T-helper 22 cell (primary cell): ENCODE measurements at regions not wholly inside any gene's neighbourhood (a gene's known extent, or its start where the extent isn't known, plus 50 kb on each side); places are given as distances from the start of the nearest gene placed in this dataset.
"Not testable (repeated sequence)": the region's sequence is repeated elsewhere in the genome, so short reads cannot be mapped to it uniquely, and the experiment has no call there.

Experiments used
- DNase-seq: peaks from one replicate; pipeline ENCODE4 v3.0.0-alpha.2; 2020; ENCODE audit warnings: low read depth

GRCh38 chr3:68676136-68676535 lies 256.2 kb downstream of the TAFA4 start:
- no peak for DNase-seq

GRCh38 chr3:68667346-68667745 lies 265.0 kb downstream of the TAFA4 start:
- no peak for DNase-seq

- DNase-seq: no peak
Measured at GRCh38 chr3:68666429-68667136, 265.8 kb downstream of the TAFA4 start.

- DNase-seq: no peak
Measured at GRCh38 chr3:68664276-68664675, 268.1 kb downstream of the TAFA4 start.

GRCh38 chr3:68662176-68662575 lies 270.2 kb downstream of the TAFA4 start:
- no peak for DNase-seq

GRCh38 chr3:68650657-68651056 lies 281.7 kb downstream of the TAFA4 start:
- DNase-seq: not testable (repeated sequence)

GRCh38 chr3:68648494-68648893 lies 283.9 kb downstream of the TAFA4 start:
- no peak for DNase-seq

GRCh38 chr3:68631850-68632545 lies 300.3 kb downstream of the TAFA4 start:
- DNase-seq: no peak

GRCh38 chr3:68620211-68620610 lies 312.1 kb downstream of the TAFA4 start:
- no peak for DNase-seq

- DNase-seq: no peak
Measured at GRCh38 chr3:68614087-68614486, 318.3 kb downstream of the TAFA4 start.

- no peak for DNase-seq
Measured at GRCh38 chr3:68571321-68571720, 361.0 kb downstream of the TAFA4 start.

GRCh38 chr3:68560728-68561127 lies 371.6 kb downstream of the TAFA4 start:
- DNase-seq: no peak

GRCh38 chr3:68535782-68536181 lies 396.6 kb downstream of the TAFA4 start:
- DNase-seq: no peak

GRCh38 chr3:68523330-68523729 lies 409.0 kb downstream of the TAFA4 start:
- DNase-seq: no peak

GRCh38 chr3:68515237-68515636 lies 417.1 kb downstream of the TAFA4 start:
- no peak for DNase-seq

- no peak for DNase-seq
Measured at GRCh38 chr3:68504201-68504600, 428.1 kb downstream of the TAFA4 start.

- not testable (repeated sequence) for DNase-seq
Measured at GRCh38 chr3:68485845-68486244, 446.5 kb downstream of the TAFA4 start.

GRCh38 chr3:68485051-68485450 lies 447.3 kb downstream of the TAFA4 start:
- DNase-seq: no peak

GRCh38 chr3:68483601-68484000 lies 448.7 kb downstream of the TAFA4 start:
- DNase-seq: no peak

GRCh38 chr3:68483041-68483440 lies 449.3 kb downstream of the TAFA4 start:
- no peak for DNase-seq

- DNase-seq: no peak
Measured at GRCh38 chr3:68482565-68482964, 449.8 kb downstream of the TAFA4 start.

- DNase-seq: no peak
Measured at GRCh38 chr3:68479779-68480178, 452.6 kb downstream of the TAFA4 start.

- DNase-seq: no peak
Measured at GRCh38 chr3:68468695-68469375, 463.5 kb downstream of the TAFA4 start.
